H9 (cell line): ENCODE measurements at regions not wholly inside any gene's neighbourhood (a gene's known extent, or its start where the extent isn't known, plus 50 kb on each side); places are given as distances from the start of the nearest gene placed in this dataset.

Experiments used
- DNase-seq: peaks from one replicate; pipeline ENCODE4 v3.0.0-alpha.2; 2017
- H2AFZ ChIP-seq: one replicate; pipeline ENCODE4 v1.6.1; 2013; ENCODE audit warnings: mild to moderate bottlenecking, low read length, control low read depth, moderate library complexity
- H2AK5ac ChIP-seq: 2 replicates; pipeline ENCODE4 v1.6.1; 2013; ENCODE audit warnings: low read length, control low read depth, mixed read lengths; ENCODE audit not compliant: insufficient read length
- H2BK120ac ChIP-seq: one replicate; pipeline ENCODE4 v1.6.1; 2013; ENCODE audit warnings: low read depth, mild to moderate bottlenecking, low read length, control low read depth, inconsistent platforms; ENCODE audit not compliant: poor library complexity, severe bottlenecking
- H2BK12ac ChIP-seq: 2 replicates; pipeline ENCODE4 v1.6.1; 2013; ENCODE audit warnings: low read length, control low read depth, mixed read lengths, low read depth; ENCODE audit not compliant: insufficient read length
- H2BK15ac ChIP-seq: 2 replicates; pipeline ENCODE4 v1.6.1; 2013; ENCODE audit warnings: low read depth, low read length, control low read depth
- H2BK20ac ChIP-seq: one replicate; pipeline ENCODE4 v1.6.1; 2013; ENCODE audit warnings: low read depth, mild to moderate bottlenecking, low read length, control low read depth, inconsistent platforms; ENCODE audit not compliant: poor library complexity, severe bottlenecking
- H2BK5ac ChIP-seq: 2 replicates; pipeline ENCODE4 v1.6.1; 2013; ENCODE audit warnings: low read length, control low read depth, mixed read lengths; ENCODE audit not compliant: insufficient read length
- H3K14ac ChIP-seq: 2 replicates; pipeline ENCODE4 v1.6.1; 2013; ENCODE audit warnings: low read length, control low read depth; ENCODE audit not compliant: insufficient read depth
- H3K18ac ChIP-seq: 2 replicates; pipeline ENCODE4 v1.6.1; 2013; ENCODE audit warnings: low read depth, mild to moderate bottlenecking, mixed read lengths, low read length, control low read depth; ENCODE audit not compliant: insufficient read length
- H3K23ac ChIP-seq: 2 replicates; pipeline ENCODE4 v1.6.1; 2013; ENCODE audit warnings: low read length, control low read depth, mixed read lengths, low read depth; ENCODE audit not compliant: insufficient read length
- H3K23me2 ChIP-seq: 2 replicates; pipeline ENCODE4 v1.6.1; 2013; ENCODE audit warnings: low read depth, mild to moderate bottlenecking, mixed read lengths, low read length, control low read depth; ENCODE audit not compliant: insufficient read length, poor library complexity, severe bottlenecking
- H3K27ac ChIP-seq: 2 replicates; pipeline ENCODE4 v1.5.1; 2013; ENCODE audit warnings: low read length, control low read depth, mixed read lengths, low read depth; ENCODE audit not compliant: insufficient read length
- H3K27me3 ChIP-seq: 2 replicates; pipeline ENCODE4 v1.6.1; 2013; ENCODE audit warnings: low read length, control low read depth, inconsistent platforms; ENCODE audit not compliant: insufficient read depth
- H3K4ac ChIP-seq: 2 replicates; pipeline ENCODE4 v1.6.1; 2013; ENCODE audit warnings: low read depth, mild to moderate bottlenecking, control low read depth, inconsistent platforms, low read length, moderate library complexity
- H3K4me1 ChIP-seq: 2 replicates; pipeline ENCODE4 v1.6.1; 2013; ENCODE audit warnings: low read length, control low read depth, inconsistent platforms; ENCODE audit not compliant: insufficient read depth
- H3K4me2 ChIP-seq: 2 replicates; pipeline ENCODE4 v1.6.1; 2013; ENCODE audit warnings: low read length, control low read depth, mixed read lengths; ENCODE audit not compliant: insufficient read length, insufficient read depth
- H3K56ac ChIP-seq: 2 replicates; pipeline ENCODE4 v1.6.1; 2013; ENCODE audit warnings: low read depth, mild to moderate bottlenecking, mixed read lengths, low read length, control low read depth; ENCODE audit not compliant: insufficient read length
- H3K79me1 ChIP-seq: 2 replicates; pipeline ENCODE4 v1.6.1; 2013; ENCODE audit warnings: low read depth, mild to moderate bottlenecking, moderate library complexity, low read length, control low read depth, inconsistent platforms; ENCODE audit not compliant: insufficient read depth, poor library complexity, severe bottlenecking
- H3K79me2 ChIP-seq: 2 replicates; pipeline ENCODE4 v1.6.1; 2013; ENCODE audit warnings: low read length, control low read depth, inconsistent platforms; ENCODE audit not compliant: insufficient read depth
- H3K9ac ChIP-seq: 2 replicates; pipeline ENCODE4 v1.6.1; 2013; ENCODE audit warnings: low read length, control low read depth, mixed read lengths; ENCODE audit not compliant: insufficient read length; ENCODE audit errors: extremely low read depth
- H3K9me3 ChIP-seq: one replicate; pipeline ENCODE4 v1.6.1; 2013; ENCODE audit warnings: low read depth, low read length, inconsistent platforms; ENCODE audit not compliant: control insufficient read depth
- H3T11ph ChIP-seq: one replicate; pipeline ENCODE4 v1.6.1; 2013; ENCODE audit warnings: mild to moderate bottlenecking, low read length, control low read depth, inconsistent platforms
- H4K20me1 ChIP-seq: one replicate; pipeline ENCODE4 v1.6.1; 2013; ENCODE audit not compliant: control insufficient read depth, insufficient read length, insufficient read depth
- H4K5ac ChIP-seq: 2 replicates; pipeline ENCODE4 v1.6.1; 2013; ENCODE audit warnings: low read depth, mild to moderate bottlenecking, mixed read lengths, low read length, control low read depth; ENCODE audit not compliant: insufficient read length
- H4K8ac ChIP-seq: replicated peaks from 2 replicates; pipeline ENCODE4 v1.6.1; 2013; ENCODE audit warnings: low read length, control low read depth, mixed read lengths, low read depth; ENCODE audit not compliant: insufficient read length
- H4K91ac ChIP-seq: 2 replicates; pipeline ENCODE4 v1.6.1; 2013; ENCODE audit warnings: low read depth, mild to moderate bottlenecking, moderate library complexity, mixed read lengths, low read length, control low read depth; ENCODE audit not compliant: insufficient read length
- H3K27ac Mint-ChIP-seq, 3 experiments: 2 replicates in 2 of 3; 3 replicates in 1 of 3; pipeline ENCODE4 v1.8.0; 2020 to 2021; ENCODE audit warnings: mixed read lengths in 3 of 3, mild to moderate bottlenecking in 1 of 3, moderate library complexity in 1 of 3
- H3K27me3 Mint-ChIP-seq: 2 replicates; pipeline ENCODE4 v1.8.0; 2021; ENCODE audit warnings: low read depth, mild to moderate bottlenecking, moderate library complexity, mixed read lengths
- H3K36me3 Mint-ChIP-seq, 3 experiments: 2 replicates in 2 of 3; 3 replicates in 1 of 3; pipeline ENCODE4 v1.8.0; 2020 to 2021; ENCODE audit warnings: low read depth in 3 of 3, mixed read lengths in 3 of 3; ENCODE audit not compliant: insufficient read depth in 1 of 3
- H3K4me1 Mint-ChIP-seq, 2 experiments: 2 replicates each; pipeline ENCODE4 v1.8.0; 2020; ENCODE audit warnings: mixed read lengths in 2 of 2
- H3K4me3 Mint-ChIP-seq, 2 experiments: 2 replicates in 1 of 2; 3 replicates in 1 of 2; pipeline ENCODE4 v1.8.0; 2020 to 2021; ENCODE audit warnings: mild to moderate bottlenecking in 2 of 2, mixed read lengths in 2 of 2, moderate library complexity in 1 of 2
- H3K9me3 Mint-ChIP-seq, 2 experiments: 2 replicates in 1 of 2; 3 replicates in 1 of 2; pipeline ENCODE4 v1.8.0; 2020; ENCODE audit warnings: mild to moderate bottlenecking in 2 of 2, mixed read lengths in 2 of 2, moderate library complexity in 1 of 2
- WGBS: extraction: QIAGEN DNeasy Blood & Tissue Kit; methylation state at CpG from one replicate; pipeline ENCODE4 v1.1.7; 2013; ENCODE audit warnings: missing lambda C conversion rate, low lambda C conversion rate, mixed read lengths; ENCODE audit not compliant: insufficient read length; ENCODE audit errors: extremely low coverage; 5-methylcytosine and 5-hydroxymethylcytosine counted together
- TF ChIP-seq, protein P1 (sequence below): fragments of 200-600 bp; sonication (generic); conservative IDR thresholded peaks from 3 replicates; pipeline ENCODE4 v1.8.0; 2021; ENCODE audit warnings: antibody characterized with exemption, mild to moderate bottlenecking

DNA sequence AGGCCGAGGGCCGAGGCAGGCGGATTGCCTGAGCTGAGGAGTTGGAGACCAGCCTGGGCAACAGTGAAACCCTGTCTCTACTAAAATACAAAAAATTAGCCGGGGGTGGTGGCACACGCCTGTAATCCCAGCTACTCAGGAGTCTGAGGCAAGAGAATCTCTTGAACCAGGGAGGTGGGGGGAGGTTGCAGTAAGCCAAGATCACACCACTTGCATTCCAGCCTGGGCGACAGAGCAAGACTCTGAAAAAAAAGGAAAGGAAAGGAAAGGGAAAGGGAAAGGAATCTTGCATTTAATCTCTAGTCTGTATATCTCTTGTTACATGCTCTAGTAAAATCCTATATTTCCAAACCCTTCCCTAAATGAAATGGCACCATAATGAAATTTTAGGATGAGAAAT is 328.3 kb upstream of the ADGRL2 start:
- Histone ChIP-seq H3K4me2 (no peak overlapping the region), H3K4ac (no peak overlapping the region), H2AK5ac (no peak overlapping the region), H2BK120ac (no peak overlapping the region), H2BK20ac (no peak overlapping the region), H3K9me3 (no peaks in the 10 kb centered on the region), H3T11ph (no peak overlapping the region), H3K27ac (no peak overlapping the region), H3K9ac (no peak overlapping the region), H4K8ac (no peak overlapping the region), H3K14ac (no peak overlapping the region), H2AFZ (no peak overlapping the region), H2BK5ac (no peak overlapping the region), H3K27me3 (no peaks in the 10 kb centered on the region), H2BK15ac (no peak overlapping the region), H3K56ac (no peak overlapping the region), H3K4me1 (0 out of 2 replicates have a peak, but pooled peaks cover 1% of the 10 kb centered on the region), H2BK12ac (no peak overlapping the region), H4K20me1 (no peaks in the 10 kb centered on the region), H3K79me2 (no peaks in the 10 kb centered on the region), H3K23me2 (no peaks in the 10 kb centered on the region), H3K23ac (no peak overlapping the region), H4K91ac (no peak overlapping the region), H3K18ac (no peak overlapping the region), H3K79me1 (no peaks in the 10 kb centered on the region), H4K5ac (no peak overlapping the region)
- no peak overlapping the region for H3K4me3 Mint-ChIP-seq
- no peaks in the 10 kb centered on the region for H3K27me3 Mint-ChIP-seq
- H3K9me3 Mint-ChIP-seq: no peaks in the 10 kb centered on the region
- TF ChIP-seq, protein P1, sequence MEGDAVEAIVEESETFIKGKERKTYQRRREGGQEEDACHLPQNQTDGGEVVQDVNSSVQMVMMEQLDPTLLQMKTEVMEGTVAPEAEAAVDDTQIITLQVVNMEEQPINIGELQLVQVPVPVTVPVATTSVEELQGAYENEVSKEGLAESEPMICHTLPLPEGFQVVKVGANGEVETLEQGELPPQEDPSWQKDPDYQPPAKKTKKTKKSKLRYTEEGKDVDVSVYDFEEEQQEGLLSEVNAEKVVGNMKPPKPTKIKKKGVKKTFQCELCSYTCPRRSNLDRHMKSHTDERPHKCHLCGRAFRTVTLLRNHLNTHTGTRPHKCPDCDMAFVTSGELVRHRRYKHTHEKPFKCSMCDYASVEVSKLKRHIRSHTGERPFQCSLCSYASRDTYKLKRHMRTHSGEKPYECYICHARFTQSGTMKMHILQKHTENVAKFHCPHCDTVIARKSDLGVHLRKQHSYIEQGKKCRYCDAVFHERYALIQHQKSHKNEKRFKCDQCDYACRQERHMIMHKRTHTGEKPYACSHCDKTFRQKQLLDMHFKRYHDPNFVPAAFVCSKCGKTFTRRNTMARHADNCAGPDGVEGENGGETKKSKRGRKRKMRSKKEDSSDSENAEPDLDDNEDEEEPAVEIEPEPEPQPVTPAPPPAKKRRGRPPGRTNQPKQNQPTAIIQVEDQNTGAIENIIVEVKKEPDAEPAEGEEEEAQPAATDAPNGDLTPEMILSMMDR: no peak
- H3K4me1 Mint-ChIP-seq: peaks cover 7 to 15% of the 10 kb centered on the region in 2 experiments
- H3K27ac Mint-ChIP-seq: peak overlapping the region in 1 of 3 experiments; percentile 16; a peak in 3 of 7 replicates
- no CpG with 5 or more reads among the region's 6 CpGs for WGBS
- no peaks in the 10 kb centered on the region for H3K36me3 Mint-ChIP-seq
- no peak for DNase-seq
